BE2C (cell line): ENCODE measurements at regions not wholly inside any gene's neighbourhood (a gene's known extent, or its start where the extent isn't known, plus 50 kb on each side); places are given as distances from the start of the nearest gene placed in this dataset.

Source experiments
- DNase-seq: peaks from one replicate; pipeline ENCODE4 v3.0.0-alpha.2; 2020
- H3K27me3 ChIP-seq: fragments of 250-450 bp; sonication (Bioruptor Pico); 2 replicates; pipeline ENCODE4 v1.5.1; 2020; ENCODE audit warnings: mild to moderate bottlenecking
- H3K36me3 ChIP-seq: fragments of 250-450 bp; sonication (Bioruptor Pico); 2 replicates; pipeline ENCODE4 v1.5.1; 2020; ENCODE audit warnings: mild to moderate bottlenecking
- H3K4me1 ChIP-seq: fragments of 250-450 bp; sonication (Bioruptor Pico); 2 replicates; pipeline ENCODE4 v1.5.1; 2020
- H3K4me3 ChIP-seq: 2 replicates; pipeline ENCODE4 v1.5.1; 2011; ENCODE audit warnings: low read depth, low read length
- H3K9me3 ChIP-seq: fragments of 250-450 bp; sonication (Bioruptor Pico); 2 replicates; pipeline ENCODE4 v1.5.1; 2020
- TF ChIP-seq, protein P1 (sequence below): IDR thresholded peaks from 2 replicates; pipeline ENCODE4 v1.5.1; 2012; ENCODE audit warnings: mild to moderate bottlenecking, low read depth, low read length

DNA sequence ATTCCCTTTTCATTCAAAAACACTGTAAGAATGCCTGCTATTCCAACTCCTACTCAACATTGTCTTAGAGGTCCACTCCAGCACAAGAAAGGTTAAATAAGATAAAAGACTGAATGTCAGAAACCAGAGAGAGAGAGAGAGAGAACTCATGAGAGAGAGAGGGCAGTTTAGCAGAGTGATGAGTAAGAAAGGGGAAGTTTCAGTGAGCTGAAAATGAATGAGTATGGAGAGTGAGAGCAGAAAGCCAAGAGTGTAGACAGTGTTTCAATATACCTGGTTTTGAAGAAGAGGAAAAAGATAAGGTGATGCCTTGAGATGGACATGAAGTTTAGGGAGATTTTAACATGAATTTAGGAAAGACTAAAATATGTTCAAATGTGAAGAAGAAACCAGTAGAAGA, 528.0 kb upstream of the SEMA6A start:
- Histone ChIP-seq H3K9me3 (no peaks in the 10 kb centered on the region), H3K27me3 (no peaks in the 10 kb centered on the region), H3K4me3 (no peak overlapping the region), H3K4me1 (no peaks in the 10 kb centered on the region), H3K36me3 (no peaks in the 10 kb centered on the region)
- DNase-seq: no peak
- TF ChIP-seq, protein P1, sequence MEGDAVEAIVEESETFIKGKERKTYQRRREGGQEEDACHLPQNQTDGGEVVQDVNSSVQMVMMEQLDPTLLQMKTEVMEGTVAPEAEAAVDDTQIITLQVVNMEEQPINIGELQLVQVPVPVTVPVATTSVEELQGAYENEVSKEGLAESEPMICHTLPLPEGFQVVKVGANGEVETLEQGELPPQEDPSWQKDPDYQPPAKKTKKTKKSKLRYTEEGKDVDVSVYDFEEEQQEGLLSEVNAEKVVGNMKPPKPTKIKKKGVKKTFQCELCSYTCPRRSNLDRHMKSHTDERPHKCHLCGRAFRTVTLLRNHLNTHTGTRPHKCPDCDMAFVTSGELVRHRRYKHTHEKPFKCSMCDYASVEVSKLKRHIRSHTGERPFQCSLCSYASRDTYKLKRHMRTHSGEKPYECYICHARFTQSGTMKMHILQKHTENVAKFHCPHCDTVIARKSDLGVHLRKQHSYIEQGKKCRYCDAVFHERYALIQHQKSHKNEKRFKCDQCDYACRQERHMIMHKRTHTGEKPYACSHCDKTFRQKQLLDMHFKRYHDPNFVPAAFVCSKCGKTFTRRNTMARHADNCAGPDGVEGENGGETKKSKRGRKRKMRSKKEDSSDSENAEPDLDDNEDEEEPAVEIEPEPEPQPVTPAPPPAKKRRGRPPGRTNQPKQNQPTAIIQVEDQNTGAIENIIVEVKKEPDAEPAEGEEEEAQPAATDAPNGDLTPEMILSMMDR: no peak

DNA sequence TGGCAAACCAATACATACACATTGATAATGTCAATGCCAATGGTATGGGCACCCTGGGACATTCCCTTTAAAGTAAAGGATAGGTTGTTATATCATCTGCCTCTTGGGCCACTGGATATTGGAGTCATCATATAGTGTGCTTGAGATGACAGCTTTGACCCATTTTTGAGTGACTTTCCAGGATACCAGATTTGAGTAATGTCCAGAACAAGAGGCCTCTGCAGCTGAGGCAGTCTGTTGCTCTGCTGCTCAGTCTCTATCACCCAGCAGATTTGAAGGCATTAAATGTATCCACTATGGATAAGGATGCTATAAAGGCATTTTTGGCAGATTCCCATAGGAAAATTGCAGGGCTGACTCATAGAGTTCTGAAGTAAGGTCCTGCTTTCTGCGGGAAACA, 525.6 kb upstream of the SEMA6A start:
- H3K4me1 ChIP-seq: no peaks in the 10 kb centered on the region; the same call in 1 of the 2 replicates
- DNase-seq: no peak

DNA sequence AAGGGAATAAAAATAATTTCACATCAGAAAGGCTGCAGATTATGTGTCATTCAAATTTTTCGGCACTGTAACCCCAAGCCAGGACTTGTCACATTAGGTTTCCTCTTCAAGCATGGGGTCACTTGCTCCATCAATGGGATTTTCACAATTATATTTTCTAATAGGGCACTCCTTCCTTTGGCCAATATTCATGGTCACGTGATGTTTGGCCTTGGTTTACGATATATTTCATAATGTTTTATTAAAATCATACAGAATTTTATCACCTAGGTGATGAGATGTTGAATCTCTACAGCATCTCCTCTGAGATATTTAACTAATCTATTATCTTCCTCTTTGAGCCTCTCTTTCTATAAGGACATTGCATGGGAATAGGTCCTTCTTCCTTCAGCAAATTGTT, 523.5 kb upstream of the SEMA6A start:
- no peaks in the 10 kb centered on the region; the same call in 1 of the 2 replicates for H3K4me1 ChIP-seq
- H3K9me3 ChIP-seq: no peaks in the 10 kb centered on the region; the same call in 1 of the 2 replicates
- DNase-seq: no peak
- no peaks in the 10 kb centered on the region for H3K27me3 ChIP-seq
- TF ChIP-seq, protein P1: no peak
- H3K4me3 ChIP-seq: no peak overlapping the region
- H3K36me3 ChIP-seq: no peaks in the 10 kb centered on the region

More for the DNA sequence above, 525.6 kb upstream of the SEMA6A start:
- no peaks in the 10 kb centered on the region for H3K36me3 ChIP-seq
- TF ChIP-seq, protein P1: no peak
- no peak overlapping the region for H3K4me3 ChIP-seq
- H3K9me3 ChIP-seq: no peaks in the 10 kb centered on the region
- H3K27me3 ChIP-seq: no peaks in the 10 kb centered on the region

DNA sequence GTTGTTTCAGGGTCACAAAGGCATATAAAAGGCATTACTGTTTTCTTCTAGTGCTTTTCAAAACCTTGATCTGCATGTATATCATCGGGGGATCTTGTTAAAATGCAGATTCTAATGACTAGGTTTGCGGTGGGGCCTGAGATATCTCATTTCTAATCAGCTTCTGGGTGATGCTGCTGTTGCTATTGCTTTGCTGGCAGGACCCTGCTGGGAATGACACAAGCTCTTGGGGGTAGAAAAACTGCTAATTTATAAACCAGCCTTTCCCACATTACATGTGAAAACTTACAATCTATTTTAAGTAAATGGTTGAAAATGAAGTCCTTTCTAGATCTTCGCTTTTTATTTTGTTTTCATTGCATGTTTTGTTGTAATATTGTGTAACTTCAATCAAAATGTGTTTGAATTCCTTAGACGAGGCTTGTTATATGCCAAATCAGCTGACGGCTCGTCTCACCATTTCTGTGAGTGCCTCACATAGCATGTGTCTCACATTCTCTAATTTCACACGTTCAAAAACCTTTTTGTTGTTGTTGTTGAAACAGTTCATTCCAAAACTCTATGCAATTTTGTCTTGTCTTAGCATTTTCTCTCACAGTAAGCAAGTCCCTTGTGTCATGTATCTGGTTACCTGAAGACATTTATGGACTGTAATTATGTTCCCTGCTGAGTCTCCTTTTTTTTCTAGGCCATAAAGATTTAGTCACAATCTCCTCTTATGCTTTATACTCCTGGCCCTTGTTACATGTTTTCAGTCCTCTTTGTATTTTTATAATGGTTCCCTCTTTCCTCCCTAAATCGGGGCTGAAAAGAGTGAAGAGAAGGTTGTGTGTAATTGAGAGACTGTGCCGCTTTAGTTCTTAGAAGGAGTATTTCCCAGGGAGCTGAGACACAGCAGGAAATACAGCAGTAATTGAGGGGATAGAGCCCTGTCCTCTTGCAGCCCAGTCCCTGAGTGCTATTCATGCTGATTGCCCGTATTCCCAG, 521.0 kb upstream of the SEMA6A start:
- Histone ChIP-seq H3K9me3 (no peaks in the 10 kb centered on the region; the same call in 1 of the 2 replicates), H3K27me3 (no peaks in the 10 kb centered on the region), H3K4me1 (no peaks in the 10 kb centered on the region; the same call in 1 of the 2 replicates), H3K4me3 (no peak overlapping the region), H3K36me3 (no peaks in the 10 kb centered on the region)
- TF ChIP-seq, protein P1: no peak
- no peak for DNase-seq

DNA sequence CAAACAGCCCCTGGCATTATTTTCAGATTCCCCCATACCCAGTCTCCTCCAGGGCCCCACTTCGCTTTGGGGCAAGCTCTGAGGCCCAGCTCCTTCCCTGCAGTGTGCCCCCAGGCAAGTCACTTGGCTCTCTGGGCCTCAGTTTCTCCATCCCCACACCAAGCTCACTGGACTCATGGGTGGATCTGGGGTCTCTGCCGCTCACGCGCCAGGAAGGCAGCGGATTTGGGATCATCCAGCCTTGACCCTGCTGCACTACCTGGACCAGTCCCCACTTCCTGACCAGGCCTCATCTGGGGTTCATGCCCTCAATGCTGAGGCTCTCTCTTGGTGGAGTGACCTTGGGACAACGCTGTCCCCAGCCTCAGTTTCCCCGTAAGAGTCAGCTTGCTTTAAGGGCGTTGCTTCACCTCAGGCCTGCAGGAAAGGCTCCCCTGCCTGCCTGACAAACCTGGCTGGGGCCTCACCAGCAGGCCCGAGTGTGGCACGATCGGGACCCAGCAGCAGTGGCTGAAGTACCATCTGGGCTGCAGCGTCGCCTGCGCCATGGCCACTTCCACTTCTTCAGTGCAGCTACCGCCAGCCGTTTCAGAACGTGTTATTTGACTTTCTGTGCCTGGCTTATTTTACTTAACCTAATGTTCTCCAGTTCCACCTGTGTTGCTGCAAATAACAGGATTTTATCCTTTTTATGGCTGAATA, 519.6 kb upstream of the SEMA6A start:
- Histone ChIP-seq H3K4me1 (no peaks in the 10 kb centered on the region; the same call in 1 of the 2 replicates), H3K27me3 (no peaks in the 10 kb centered on the region), H3K9me3 (no peaks in the 10 kb centered on the region; the same call in 1 of the 2 replicates), H3K36me3 (no peaks in the 10 kb centered on the region), H3K4me3 (no peak overlapping the region)
- TF ChIP-seq, protein P1: no peak
- no peak for DNase-seq
